SK-N-SH (cell line): ENCODE measurements at regions not wholly inside any gene's neighbourhood (a gene's known extent, or its start where the extent isn't known, plus 50 kb on each side); places are given as distances from the start of the nearest gene placed in this dataset.

Source experiments
- MAX ChIP-seq: IDR thresholded peaks from 2 replicates; pipeline ENCODE4 v1.4.0; 2012; ENCODE audit warnings: low read depth
- RAD21 ChIP-seq: IDR thresholded peaks from 2 replicates; pipeline ENCODE4 v1.6.1; 2012; ENCODE audit warnings: mild to moderate bottlenecking, low read length
- TAF1 ChIP-seq: IDR thresholded peaks from 2 replicates; pipeline ENCODE4 v1.6.1; 2012; ENCODE audit warnings: low read depth, mild to moderate bottlenecking, low read length, moderate library complexity, borderline replicate concordance
- TF ChIP-seq, protein P1 (sequence below): IDR thresholded peaks from 2 replicates; pipeline ENCODE4; 2012

DNA sequence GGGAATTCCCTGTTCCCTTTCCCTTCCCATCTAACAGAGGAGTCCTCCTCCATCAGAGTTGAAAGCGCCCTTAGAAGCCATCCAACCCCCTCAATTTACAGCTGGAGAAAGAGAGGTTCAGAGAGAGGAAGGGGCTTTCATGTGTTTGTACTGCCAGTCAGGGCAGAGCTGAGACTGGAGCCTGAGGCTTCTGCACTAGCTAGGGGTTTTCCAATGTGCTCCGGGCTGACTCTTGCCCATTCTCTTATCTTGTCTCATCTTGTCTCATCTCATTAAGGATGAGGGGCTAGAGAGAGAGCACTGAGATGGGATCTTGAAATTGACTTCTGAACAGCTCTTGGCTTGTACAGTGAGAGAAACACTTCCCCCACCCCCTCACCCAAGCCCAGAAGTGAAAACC lies 67.4 kb upstream of the SHB start:
- TF ChIP-seq TAF1 = no peak
- TF ChIP-seq RAD21 = no peak
- TF ChIP-seq, protein P1, sequence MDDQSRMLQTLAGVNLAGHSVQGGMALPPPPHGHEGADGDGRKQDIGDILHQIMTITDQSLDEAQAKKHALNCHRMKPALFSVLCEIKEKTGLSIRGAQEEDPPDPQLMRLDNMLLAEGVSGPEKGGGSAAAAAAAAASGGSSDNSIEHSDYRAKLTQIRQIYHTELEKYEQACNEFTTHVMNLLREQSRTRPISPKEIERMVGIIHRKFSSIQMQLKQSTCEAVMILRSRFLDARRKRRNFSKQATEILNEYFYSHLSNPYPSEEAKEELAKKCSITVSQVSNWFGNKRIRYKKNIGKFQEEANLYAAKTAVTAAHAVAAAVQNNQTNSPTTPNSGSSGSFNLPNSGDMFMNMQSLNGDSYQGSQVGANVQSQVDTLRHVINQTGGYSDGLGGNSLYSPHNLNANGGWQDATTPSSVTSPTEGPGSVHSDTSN = peak; percentile 31; the same call in 1 of the 2 replicates
- TF ChIP-seq MAX = no peak
